CD4-positive, alpha-beta memory T cell (primary cell): ENCODE measurements at regions not wholly inside any gene's neighbourhood (a gene's known extent, or its start where the extent isn't known, plus 50 kb on each side); places are given as distances from the start of the nearest gene placed in this dataset.

Experiments
- CTCF ChIA-PET: fragments of 350-600 bp; sonication (Branson Sonifier 250); formaldehyde crosslinking; loops from one replicate; lab custom pipeline; 2021; ENCODE audit warnings: inconsistent platforms; ENCODE audit not compliant: partially characterized antibody; lab: Charles Lee
- POLR2A ChIA-PET: fragments of 350-600 bp; sonication (Branson Sonifier 250); formaldehyde crosslinking; loops from one replicate; lab custom pipeline; 2021; ENCODE audit not compliant: partially characterized antibody; lab: Charles Lee
- DNase-seq, 5 donors: peaks; one replicate each; pipeline versions ENCODE4 v3.0.0 to v3.0.0-alpha.2; 2020 to 2022; ENCODE audit warnings: mixed read lengths in 1 of 5
- H3K27ac ChIP-seq: one replicate; pipeline ENCODE4 v1.7.0; 2013; ENCODE audit warnings: low read depth, low read length
- H3K27me3 ChIP-seq: 2 replicates; pipeline ENCODE4 v1.7.0; 2013; ENCODE audit warnings: mild to moderate bottlenecking, low read length, moderate library complexity; ENCODE audit not compliant: insufficient read depth
- H3K36me3 ChIP-seq: 2 replicates; pipeline ENCODE4 v1.7.0; 2013; ENCODE audit warnings: mild to moderate bottlenecking, low read length, moderate library complexity; ENCODE audit not compliant: insufficient read depth
- H3K4me1 ChIP-seq: 2 replicates; pipeline ENCODE4 v1.7.0; 2013; ENCODE audit warnings: mild to moderate bottlenecking, low read length, moderate library complexity; ENCODE audit not compliant: insufficient read depth
- H3K4me3 ChIP-seq, 2 donors: one replicate each; pipeline ENCODE4 v1.7.0; 2013; ENCODE audit warnings: low read length in 2 of 2, mild to moderate bottlenecking in 1 of 2
- H3K9me3 ChIP-seq, 2 donors: one replicate each; pipeline ENCODE4 v1.7.0; 2013; ENCODE audit warnings: low read length in 2 of 2, control low read depth in 1 of 2; ENCODE audit not compliant: control insufficient read depth in 1 of 2
- H3K27ac Mint-ChIP-seq, 7 donors: one replicate each; pipeline ENCODE4 v1.8.0; 2020 to 2021; ENCODE audit warnings: mixed read lengths in 7 of 7, mild to moderate bottlenecking in 6 of 7, inconsistent platforms in 3 of 7, moderate library complexity in 3 of 7
- H3K27me3 Mint-ChIP-seq, 2 donors: one replicate each; pipeline ENCODE4 v1.8.0; 2020 to 2021; ENCODE audit warnings: mixed read lengths in 2 of 2
- H3K36me3 Mint-ChIP-seq, 2 donors: one replicate each; pipeline ENCODE4 v1.8.0; 2020 to 2021; ENCODE audit warnings: mixed read lengths in 2 of 2, inconsistent platforms in 1 of 2, mild to moderate bottlenecking in 1 of 2
- H3K4me1 Mint-ChIP-seq, 4 donors: one replicate each; pipeline ENCODE4 v1.8.0; 2020 to 2021; ENCODE audit warnings: mixed read lengths in 4 of 4, mild to moderate bottlenecking in 1 of 4
- H3K4me3 Mint-ChIP-seq, 8 donors: one replicate each; pipeline ENCODE4 v1.8.0; 2020 to 2021; ENCODE audit warnings: mixed read lengths in 8 of 8, mild to moderate bottlenecking in 7 of 8, moderate library complexity in 6 of 8, inconsistent platforms in 3 of 8
- H3K9me3 Mint-ChIP-seq, 8 donors: one replicate each; pipeline ENCODE4 v1.8.0; 2020 to 2021; ENCODE audit warnings: mixed read lengths in 8 of 8, mild to moderate bottlenecking in 5 of 8, inconsistent platforms in 3 of 8, moderate library complexity in 1 of 8
- intact Hi-C: fragments of 100-400 bp; cut with micrococcal nuclease; formaldehyde crosslinking; loops from one replicate; pipeline ENCODE4 v1.15.1; 2023

GRCh38 chr16:79500286-79500685, 100.3 kb downstream of the MAF start:
- no peaks in the 10 kb centered on the region for H3K27me3 ChIP-seq
- intact Hi-C loops, result no loop called here
- no peak overlapping the region for H3K27ac Mint-ChIP-seq
- H3K4me1 ChIP-seq, result peaks cover 15% of the 10 kb centered on the region
- no peaks in the 10 kb centered on the region for H3K9me3 ChIP-seq
- peaks cover 0 to 4% (median 0%) of the 10 kb centered on the region in 8 donors for H3K9me3 Mint-ChIP-seq
- H3K27me3 Mint-ChIP-seq, result no peaks in the 10 kb centered on the region
- DNase-seq, result no peak
- H3K27ac ChIP-seq, result no peak overlapping the region
- POLR2A ChIA-PET, result no interaction called here
- H3K4me3 ChIP-seq, result no peak overlapping the region
- CTCF ChIA-PET, result interaction anchor here (1.1 kb wide), 1 partner anchor 15 kb away, joined by 3 read pairs; no protein-coding TSS in a partner anchor
- no peak overlapping the region for H3K4me3 Mint-ChIP-seq
- peaks cover 12 to 22% (median 16%) of the 10 kb centered on the region in 4 donors for H3K4me1 Mint-ChIP-seq
- H3K36me3 Mint-ChIP-seq, result no peaks in the 10 kb centered on the region
- no peaks in the 10 kb centered on the region for H3K36me3 ChIP-seq

- H3K4me1 Mint-ChIP-seq, result peaks cover 12 to 22% (median 16%) of the 10 kb centered on the region in 4 donors
- Histone ChIP-seq H3K36me3 (no peaks in the 10 kb centered on the region), H3K4me1 (peaks cover 15% of the 10 kb centered on the region), H3K27ac (no peak overlapping the region), H3K27me3 (no peaks in the 10 kb centered on the region), H3K4me3 (no peak overlapping the region), H3K9me3 (no peaks in the 10 kb centered on the region)
- no peak for DNase-seq
- H3K36me3 Mint-ChIP-seq, result no peaks in the 10 kb centered on the region
- no peak overlapping the region for H3K4me3 Mint-ChIP-seq
- ChIA-PET POLR2A (no interaction called here), CTCF (no interaction called here)
- H3K27me3 Mint-ChIP-seq, result no peaks in the 10 kb centered on the region
- H3K9me3 Mint-ChIP-seq, result peaks cover 0 to 4% (median 0%) of the 10 kb centered on the region in 8 donors
- intact Hi-C loops, result no loop called here
- H3K27ac Mint-ChIP-seq, result no peak overlapping the region
Measured at GRCh38 chr16:79498928-79499327, 101.6 kb downstream of the MAF start.

GRCh38 chr16:79497606-79498350, 102.8 kb downstream of the MAF start:
- H3K27ac ChIP-seq, result no peak overlapping the region

GRCh38 chr16:79493911-79494310, 106.6 kb downstream of the MAF start:
- CTCF ChIA-PET, result interaction anchor here (1.1 kb wide), 1 partner anchor 8 kb away, joined by 3 read pairs; no protein-coding TSS in a partner anchor
- H3K9me3 ChIP-seq, result no peaks in the 10 kb centered on the region

More at GRCh38 chr16:79497606-79498350, 102.8 kb downstream of the MAF start:
- intact Hi-C loops, result no loop called here
- peaks cover 12 to 22% (median 16%) of the 10 kb centered on the region in 4 donors for H3K4me1 Mint-ChIP-seq
- peaks cover 0 to 4% (median 0%) of the 10 kb centered on the region in 8 donors for H3K9me3 Mint-ChIP-seq
- Histone ChIP-seq H3K4me3 (no peak overlapping the region), H3K36me3 (no peaks in the 10 kb centered on the region), H3K9me3 (no peaks in the 10 kb centered on the region), H3K27me3 (no peaks in the 10 kb centered on the region), H3K4me1 (peaks cover 15% of the 10 kb centered on the region)
- peak overlapping the region in 4 of 7 donors; percentile 51 to 84 (median 72) for H3K27ac Mint-ChIP-seq
- peak overlapping the region in 1 of 8 donors; percentile 45 for H3K4me3 Mint-ChIP-seq
- peak in 1 of 5 donors; percentile 3 for DNase-seq
- no peaks in the 10 kb centered on the region for H3K36me3 Mint-ChIP-seq
- ChIA-PET CTCF (no interaction called here), POLR2A (interaction anchor here (1.9 kb wide), 1 partner anchor 104 kb away, joined by 6 read pairs; no protein-coding TSS in a partner anchor)
- no peaks in the 10 kb centered on the region for H3K27me3 Mint-ChIP-seq

GRCh38 chr16:79492036-79492435, 108.5 kb downstream of the MAF start:
- H3K9me3 ChIP-seq, result no peaks in the 10 kb centered on the region
- ChIA-PET CTCF (no interaction called here), POLR2A (no interaction called here)
- no peaks in the 10 kb centered on the region for H3K27me3 ChIP-seq
- H3K4me3 Mint-ChIP-seq, result no peak overlapping the region
- no peak for DNase-seq
- H3K27me3 Mint-ChIP-seq, result peaks cover 4 to 5% of the 10 kb centered on the region in 2 donors
- no peak overlapping the region for H3K27ac Mint-ChIP-seq
- peaks cover 0 to 9% (median 7%) of the 10 kb centered on the region in 4 donors for H3K4me1 Mint-ChIP-seq
- H3K36me3 ChIP-seq, result no peaks in the 10 kb centered on the region
- H3K4me1 ChIP-seq, result no peaks in the 10 kb centered on the region
- intact Hi-C loops, result no loop called here
- H3K4me3 ChIP-seq, result no peak overlapping the region
- H3K36me3 Mint-ChIP-seq, result no peaks in the 10 kb centered on the region
- peaks cover 0 to 4% (median 0%) of the 10 kb centered on the region in 8 donors for H3K9me3 Mint-ChIP-seq
- no peak overlapping the region for H3K27ac ChIP-seq

More at GRCh38 chr16:79493911-79494310, 106.6 kb downstream of the MAF start:
- Mint-ChIP-seq H3K27me3 (peaks cover 4% of the 10 kb centered on the region in 2 donors), H3K27ac (no peak overlapping the region), H3K36me3 (no peaks in the 10 kb centered on the region), H3K4me1 (peaks cover 12 to 25% (median 21%) of the 10 kb centered on the region in 4 donors), H3K9me3 (peaks cover 0 to 4% (median 0%) of the 10 kb centered on the region in 8 donors), H3K4me3 (no peak overlapping the region)
- intact Hi-C loops, result no loop called here
- Histone ChIP-seq H3K4me1 (peaks cover 15% of the 10 kb centered on the region), H3K36me3 (no peaks in the 10 kb centered on the region), H3K27ac (no peak overlapping the region), H3K4me3 (no peak overlapping the region), H3K27me3 (no peaks in the 10 kb centered on the region)
- DNase-seq, result no peak
- POLR2A ChIA-PET, result no interaction called here

GRCh38 chr16:79485020-79485419, 115.5 kb downstream of the MAF start:
- no peak overlapping the region for H3K4me3 ChIP-seq
- intact Hi-C loops, result no loop called here
- Mint-ChIP-seq H3K4me1 (peaks cover 0 to 3% (median under 1%) of the 10 kb centered on the region in 4 donors), H3K27me3 (peaks cover 4 to 15% of the 10 kb centered on the region in 2 donors), H3K36me3 (no peaks in the 10 kb centered on the region), H3K4me3 (no peak overlapping the region), H3K9me3 (no peaks in the 10 kb centered on the region), H3K27ac (no peak overlapping the region)
- ChIA-PET CTCF (no interaction called here), POLR2A (no interaction called here)
- no peaks in the 10 kb centered on the region for H3K9me3 ChIP-seq
- no peaks in the 10 kb centered on the region for H3K36me3 ChIP-seq
- no peaks in the 10 kb centered on the region for H3K4me1 ChIP-seq
- H3K27ac ChIP-seq, result no peak overlapping the region
- no peak for DNase-seq
- no peaks in the 10 kb centered on the region for H3K27me3 ChIP-seq

GRCh38 chr16:79484237-79484636, 116.3 kb downstream of the MAF start:
- no peak overlapping the region for H3K27ac Mint-ChIP-seq
- peaks cover 2 to 15% of the 10 kb centered on the region in 2 donors for H3K27me3 Mint-ChIP-seq
- no peak overlapping the region for H3K4me3 ChIP-seq
- H3K9me3 ChIP-seq, result no peaks in the 10 kb centered on the region
- H3K27me3 ChIP-seq, result no peaks in the 10 kb centered on the region
- no peaks in the 10 kb centered on the region for H3K36me3 Mint-ChIP-seq
- H3K4me1 ChIP-seq, result no peaks in the 10 kb centered on the region
- peaks cover 0 to 1% (median 0%) of the 10 kb centered on the region in 4 donors for H3K4me1 Mint-ChIP-seq
- no peaks in the 10 kb centered on the region for H3K9me3 Mint-ChIP-seq
- intact Hi-C loops, result no loop called here
- no peak overlapping the region for H3K4me3 Mint-ChIP-seq
- no peak overlapping the region for H3K27ac ChIP-seq
- CTCF ChIA-PET, result no interaction called here
- POLR2A ChIA-PET, result no interaction called here
- H3K36me3 ChIP-seq, result no peaks in the 10 kb centered on the region
- no peak for DNase-seq
